Right atrium auricular region (tissue), 2 donors: ENCODE measurements at regions not wholly inside any gene's neighbourhood (a gene's known extent, or its start where the extent isn't known, plus 50 kb on each side); places are given as distances from the start of the nearest gene placed in this dataset.

Experiments
- DNase-seq: peaks from one replicate; pipeline ENCODE4 v3.0.0-alpha.2; 2019; ENCODE audit warnings: low spot score
- H3K27ac ChIP-seq, 2 donors: fragments of 200-600 bp; sonication (generic); 1 replicate in 1 of 2; 2 replicates in 1 of 2; pipeline ENCODE4 v1.5.1; 2016 to 2019
- H3K27me3 ChIP-seq, 2 donors: fragments of 200-600 bp; sonication (generic); one replicate each; pipeline versions ENCODE4 v1.5.1 to v1.6.0; 2017 to 2019
- H3K36me3 ChIP-seq: fragments of 200-600 bp; sonication (generic); one replicate; pipeline ENCODE4 v1.5.1; 2016
- H3K4me1 ChIP-seq, 2 donors: fragments of 200-600 bp; sonication (generic); one replicate each; pipeline versions ENCODE4 v1.5.1 to v1.6.0; 2017 to 2019
- H3K4me3 ChIP-seq, 2 donors: fragments of 200-600 bp; sonication (generic); 1 replicate in 1 of 2; 2 replicates in 1 of 2; pipeline ENCODE4 v1.5.1; 2017 to 2019; ENCODE audit warnings: mild to moderate bottlenecking in 1 of 2, moderate library complexity in 1 of 2
- H3K9me3 ChIP-seq, 2 donors: fragments of 200-600 bp; sonication (generic); one replicate each; pipeline ENCODE4 v1.5.1; 2019
- CTCF ChIP-seq, 2 donors: fragments of 200-600 bp; sonication (generic); IDR thresholded peaks; one replicate each; pipeline ENCODE4 v1.5.1; 2019; ENCODE audit warnings: antibody characterized with exemption in 2 of 2

GRCh38 chr12:67855103-67855502 is 134.1 kb upstream of the IFNG-AS1 start:
- Histone ChIP-seq H3K36me3 (no peaks in the 10 kb centered on the region), H3K9me3 (no peaks in the 10 kb centered on the region)

GRCh38 chr12:67871231-67871630 is 118.0 kb upstream of the IFNG-AS1 start:
- no peak for TF ChIP-seq CTCF (IDR thresholded peaks at IDR 0.05)
- Histone ChIP-seq H3K36me3 (no peaks in the 10 kb centered on the region), H3K9me3 (no peaks in the 10 kb centered on the region)

More at GRCh38 chr12:67855103-67855502, 134.1 kb upstream of the IFNG-AS1 start:
- no peaks in the 10 kb centered on the region for H3K27me3 ChIP-seq
- H3K4me3 ChIP-seq: no peak overlapping the region
- no peak for TF ChIP-seq CTCF (IDR thresholded peaks at IDR 0.05)
- DNase-seq: no peak
- H3K4me1 ChIP-seq: no peaks in the 10 kb centered on the region
- no peak overlapping the region for H3K27ac ChIP-seq

GRCh38 chr12:67873355-67873754 is 115.9 kb upstream of the IFNG-AS1 start:
- no peak for TF ChIP-seq CTCF (IDR thresholded peaks at IDR 0.05)
- H3K4me3 ChIP-seq: no peak overlapping the region
- H3K36me3 ChIP-seq: no peaks in the 10 kb centered on the region
- H3K27ac ChIP-seq: no peak overlapping the region
- no peaks in the 10 kb centered on the region for H3K27me3 ChIP-seq
- H3K9me3 ChIP-seq: no peaks in the 10 kb centered on the region
- H3K4me1 ChIP-seq: no peaks in the 10 kb centered on the region
- DNase-seq: no peak

More at GRCh38 chr12:67871231-67871630, 118.0 kb upstream of the IFNG-AS1 start:
- no peaks in the 10 kb centered on the region for H3K27me3 ChIP-seq
- H3K4me1 ChIP-seq: no peaks in the 10 kb centered on the region
- no peak for DNase-seq
- H3K4me3 ChIP-seq: no peak overlapping the region
- no peak overlapping the region for H3K27ac ChIP-seq

- no peak overlapping the region for H3K27ac ChIP-seq
- no peaks in the 10 kb centered on the region for H3K9me3 ChIP-seq
- no peak for TF ChIP-seq CTCF (IDR thresholded peaks at IDR 0.05)
- DNase-seq: no peak
- H3K4me1 ChIP-seq: no peaks in the 10 kb centered on the region
- H3K4me3 ChIP-seq: no peak overlapping the region
- H3K27me3 ChIP-seq: no peaks in the 10 kb centered on the region
- H3K36me3 ChIP-seq: no peaks in the 10 kb centered on the region
Measured at GRCh38 chr12:67876305-67876915, 112.8 kb upstream of the IFNG-AS1 start.

- Histone ChIP-seq H3K27ac (no peak overlapping the region), H3K27me3 (no peaks in the 10 kb centered on the region), H3K4me3 (no peak overlapping the region), H3K4me1 (no peaks in the 10 kb centered on the region), H3K36me3 (no peaks in the 10 kb centered on the region), H3K9me3 (no peaks in the 10 kb centered on the region)
- TF ChIP-seq CTCF (IDR thresholded peaks at IDR 0.05): no peak
- DNase-seq: no peak
Measured at GRCh38 chr12:67877727-67878126, 111.5 kb upstream of the IFNG-AS1 start.

GRCh38 chr12:67879937-67880336 is 109.3 kb upstream of the IFNG-AS1 start:
- DNase-seq: no peak
- Histone ChIP-seq H3K9me3 (no peaks in the 10 kb centered on the region), H3K27me3 (no peaks in the 10 kb centered on the region), H3K27ac (no peak overlapping the region), H3K4me1 (no peaks in the 10 kb centered on the region), H3K4me3 (no peak overlapping the region), H3K36me3 (no peaks in the 10 kb centered on the region)
- no peak for TF ChIP-seq CTCF (IDR thresholded peaks at IDR 0.05)
